K562 (cell line): ENCODE measurements at regions not wholly inside any gene's neighbourhood (a gene's known extent, or its start where the extent isn't known, plus 50 kb on each side); places are given as distances from the start of the nearest gene placed in this dataset.

Experiments
- ATAC-seq: fragments of 200-7000 bp; cut with Tn5 transposase; 3 replicates; pipeline ENCODE4 v1.9.1; 2020; ENCODE audit warnings: moderate library complexity
- BruUV-seq: library from RNA; stranded (reverse); fragments of 400-500 nt; replicated peaks from 2 replicates; lab custom pipeline; 2021; lab: Mats Ljungman, UMichigan
- CTCF ChIA-PET: fragments of 300-600 bp; formaldehyde crosslinking; extraction: SDS; loops from one replicate; lab custom pipeline; 2021; ENCODE audit warnings: low intra/inter-chr PET ratio; lab: Yijun Ruan, JAX
- POLR2A ChIA-PET: fragments of 300-600, 350-650 bp; sonication (Branson Sonifier 250); formaldehyde crosslinking; extraction: SDS; loops from one replicate; lab custom pipeline; 2021; ENCODE audit warnings: antibody characterized with exemption, inconsistent platforms; lab: Yijun Ruan, JAX
- DNase-seq, 4 experiments: peaks; one replicate each; pipeline versions ENCODE4 v3.0.0 to v3.0.0-alpha.2; 2011 to 2018; ENCODE audit warnings: low spot score in 3 of 4, mixed read lengths in 3 of 4; ENCODE audit errors: extremely low read depth in 1 of 4
- FAIRE-seq: peaks from 2 replicates; lab custom pipeline; 2011; peaks lifted over from hg19 to GRCh38; lab: Jason Lieb, UNC
- H2AFZ ChIP-seq: 2 replicates; pipeline ENCODE4 v1.6.0; 2011; ENCODE audit warnings: low read depth, low read length, control low read depth, inconsistent platforms
- H3K27ac ChIP-seq: fragments of 200-600 bp; 3 replicates; pipeline ENCODE4 v1.8.0; 2011; ENCODE audit warnings: low read depth, mild to moderate bottlenecking, control low read depth, inconsistent platforms, low read length, moderate library complexity, mixed read lengths; ENCODE audit errors: extremely low read depth
- H3K27me3 ChIP-seq, 2 experiments: fragments of 300-600 bp in 1 of 2; 2 replicates in 1 of 2; 3 replicates in 1 of 2; pipeline versions ENCODE4 v1.6.0 to v1.8.0; 2011; ENCODE audit warnings: inconsistent platforms in 2 of 2, low read length in 2 of 2, mild to moderate bottlenecking in 1 of 2, mixed read lengths in 1 of 2, moderate library complexity in 1 of 2; ENCODE audit not compliant: control insufficient read depth in 2 of 2, insufficient read depth in 2 of 2
- H3K36me3 ChIP-seq: fragments of 300-600 bp; 3 replicates; pipeline ENCODE4 v1.8.0; 2011; ENCODE audit warnings: mild to moderate bottlenecking, low read length, inconsistent platforms; ENCODE audit not compliant: control insufficient read depth, insufficient read depth
- H3K4me1 ChIP-seq, 2 experiments: fragments of 200-600 bp in 1 of 2; replicated peaks in 1 of 2; 2 replicates in 1 of 2; 3 replicates in 1 of 2; pipeline versions ENCODE4 v1.5.1 to v1.8.0; 2011; ENCODE audit warnings: inconsistent platforms in 2 of 2, low read length in 2 of 2, mild to moderate bottlenecking in 1 of 2, mixed read lengths in 1 of 2, moderate library complexity in 1 of 2; ENCODE audit not compliant: control insufficient read depth in 2 of 2, insufficient read depth in 2 of 2
- H3K4me2 ChIP-seq: 2 replicates; pipeline ENCODE4 v1.6.1; 2011; ENCODE audit warnings: low read length, control low read depth, inconsistent platforms, mixed read lengths; ENCODE audit not compliant: insufficient read depth
- H3K4me3 ChIP-seq: fragments of 200-600 bp; sonication (generic), shearing (Covaris generic); 2 replicates; pipeline ENCODE4 v1.5.1; 2016; ENCODE audit warnings: control low read depth, inconsistent platforms
- H3K79me2 ChIP-seq: fragments of 200-600 bp; 3 replicates; pipeline ENCODE4 v1.8.0; 2011; ENCODE audit warnings: low read length, inconsistent platforms; ENCODE audit not compliant: control insufficient read depth, insufficient read depth
- H3K9ac ChIP-seq, 2 experiments: 2 replicates each; pipeline versions ENCODE4 v1.6.0 to v1.6.1; 2011; ENCODE audit warnings: low read depth in 2 of 2, low read length in 2 of 2, control low read depth in 1 of 2, inconsistent platforms in 1 of 2, mild to moderate bottlenecking in 1 of 2, mixed read lengths in 1 of 2; ENCODE audit not compliant: insufficient read depth in 1 of 2
- H3K9me1 ChIP-seq: one replicate; pipeline ENCODE4 v1.6.0; 2011; ENCODE audit warnings: inconsistent platforms, mild to moderate bottlenecking, low read length, moderate library complexity; ENCODE audit not compliant: control insufficient read depth, insufficient read depth
- H3K9me3 ChIP-seq: replicated peaks from 2 replicates; pipeline ENCODE4 v1.5.1; 2011; ENCODE audit warnings: low read depth, low read length, inconsistent platforms; ENCODE audit not compliant: control insufficient read depth, insufficient read depth
- H4K20me1 ChIP-seq: replicated peaks from 2 replicates; pipeline ENCODE4 v1.6.1; 2011; ENCODE audit warnings: low read length, inconsistent platforms, mixed read lengths; ENCODE audit not compliant: control insufficient read depth, insufficient read depth
- AFF4 ChIP-seq: sonication (generic); formaldehyde crosslinking; IDR thresholded peaks from 2 replicates; pipeline ENCODE4 v1.8.0; 2023; ENCODE audit warnings: mild to moderate bottlenecking, missing genetic modification reagents
- ASH1L ChIP-seq: fragments of 450-650 bp; IDR thresholded peaks from 2 replicates; pipeline ENCODE4 v1.6.1; 2018; ENCODE audit warnings: borderline replicate concordance, mild to moderate bottlenecking, low read depth; ENCODE audit not compliant: partially characterized antibody
- BACH1 ChIP-seq: fragments of 200-800 bp; sonication (Bioruptor generic); IDR thresholded peaks from 2 replicates; pipeline ENCODE4 v1.6.1; 2016; ENCODE audit warnings: missing genetic modification characterization, missing compliant biosample characterization
- BRF1 ChIP-seq: IDR thresholded peaks from 3 replicates; pipeline ENCODE4 v1.6.1; 2011; ENCODE audit warnings: borderline replicate concordance, mild to moderate bottlenecking; ENCODE audit not compliant: insufficient read length; ENCODE audit errors: extremely low read depth
- CBX1 ChIP-seq: sonication (generic); IDR thresholded peaks from 2 replicates; pipeline ENCODE4 v1.6.1; 2016; ENCODE audit warnings: antibody characterized with exemption, low read depth, mild to moderate bottlenecking
- DACH1 ChIP-seq: fragments of 450-650 bp; IDR thresholded peaks from 2 replicates; pipeline ENCODE4 v1.6.1; 2018; ENCODE audit not compliant: partially characterized antibody
- DMBX1 ChIP-seq: fragments of 250-450 bp; sonication (Bioruptor Pico); IDR thresholded peaks from 2 replicates; pipeline ENCODE4 v1.8.0; 2022; ENCODE audit warnings: inconsistent platforms, mild to moderate bottlenecking, moderate library complexity, borderline replicate concordance
- FOXP1 ChIP-seq: sonication (generic); formaldehyde crosslinking; IDR thresholded peaks from 2 replicates; pipeline ENCODE4 v1.8.0; 2022; ENCODE audit warnings: mild to moderate bottlenecking, missing genetic modification reagents
- HCFC1 ChIP-seq: IDR thresholded peaks from 2 replicates; pipeline ENCODE4 v1.6.1; 2012; ENCODE audit warnings: low read depth, low read length, improper control_type of control experiment
- PHF20 ChIP-seq: fragments of 450-650 bp; IDR thresholded peaks from 2 replicates; pipeline ENCODE4 v1.6.1; 2018; ENCODE audit not compliant: partially characterized antibody
- RBM25 ChIP-seq: fragments of 200-400 bp; formaldehyde crosslinking; IDR thresholded peaks from 2 replicates; pipeline ENCODE4 v1.6.1; 2018; ENCODE audit warnings: low read length, low read depth, moderate library complexity; ENCODE audit not compliant: severe bottlenecking
- SNIP1 ChIP-seq: fragments of 450-650 bp; IDR thresholded peaks from 2 replicates; pipeline ENCODE4 v1.7.1; 2017; ENCODE audit warnings: low read depth, mild to moderate bottlenecking
- TARDBP ChIP-seq: fragments of 450-650 bp; IDR thresholded peaks from 2 replicates; pipeline ENCODE4 v1.6.1; 2016
- THAP12 ChIP-seq: fragments of 250-450 bp; sonication (Bioruptor Pico); IDR thresholded peaks from 2 replicates; pipeline ENCODE4 v1.9.0; 2021; ENCODE audit warnings: mild to moderate bottlenecking, inconsistent platforms
- WHSC1 ChIP-seq: IDR thresholded peaks from one replicate; pipeline ENCODE4 v1.6.1; 2012; ENCODE audit warnings: low read length, control low read depth, inconsistent platforms
- whole genome bisulfite sequencing: fragments of 100-300 bp; shearing (Covaris generic); methylation state at CpG from one replicate; pipeline ENCODE4 v1.1.6; 2016; ENCODE audit warnings: low coverage, mixed read lengths; ENCODE audit not compliant: insufficient coverage; ENCODE audit errors: missing lambda C conversion rate; 5-methylcytosine and 5-hydroxymethylcytosine counted together
- in situ Hi-C: fragments of 300-500 bp; cut with MboI; formaldehyde crosslinking; loops from 4 replicates; pipeline ENCODE4 v1.15.0; 2018; ENCODE audit warnings: inconsistent platforms, mixed read lengths
- intact Hi-C: fragments of 100-400 bp; cut with micrococcal nuclease; formaldehyde crosslinking; loops from 2 replicates; pipeline ENCODE4 v1.14.2; 2022

GRCh38 chr14:100651999-100652508 lies 64.8 kb upstream of the BEGAIN start:
- Histone ChIP-seq H3K4me2 (no peak overlapping the region), H3K9me1 (peaks cover 2% of the 10 kb centered on the region), H3K36me3 (no peaks in the 10 kb centered on the region), H4K20me1 (no peaks in the 10 kb centered on the region), H3K79me2 (no peaks in the 10 kb centered on the region), H3K27me3 (no peaks in the 10 kb centered on the region; a peak in 1 of 5 replicates), H3K27ac (no peak overlapping the region), H2AFZ (no peak overlapping the region), H3K4me1 (peaks cover 9 to 19% of the 10 kb centered on the region in 2 experiments; a peak in 4 of 5 replicates), H3K9me3 (no peaks in the 10 kb centered on the region), H3K9ac (no peak overlapping the region), H3K4me3 (no peak overlapping the region)
- no peak for FAIRE-seq
- ChIA-PET POLR2A (interaction anchor here (0.8 kb wide), 1 partner anchor 17 kb away, joined by 3 read pairs; no protein-coding TSS in a partner anchor), CTCF (interaction anchor here (4.5 kb wide), 1 partner anchor 267 kb away, joined by 28 read pairs; no protein-coding TSS in a partner anchor)
- BruUV-seq = no TSS peak
- in situ Hi-C loops (no loop called here), intact Hi-C loops (no loop called here)
- 17% methylated on average over 2 of the region's 2 CpGs for WGBS
- no peak for ATAC-seq
- no peak for DNase-seq
- TF ChIP-seq RBM25 (no peak), DACH1 (no peak), DMBX1 (no peak), BRF1 (no peak), CBX1 (no peak), FOXP1 (CRISPR knock-in tag) (no peak), TARDBP (no peak), HCFC1 (no peak), BACH1 (tag) (no peak), THAP12 (CRISPR knock-in tag) (no peak), ASH1L (no peak), SNIP1 (no peak), WHSC1 (no peak), AFF4 (CRISPR knock-in tag) (no peak), PHF20 (no peak)
